ENCODE measurements at regions not wholly inside any gene's neighbourhood (a gene's known extent, or its start where the extent isn't known, plus 50 kb on each side); places are given as distances from the start of the nearest gene placed in this dataset.

DNA sequence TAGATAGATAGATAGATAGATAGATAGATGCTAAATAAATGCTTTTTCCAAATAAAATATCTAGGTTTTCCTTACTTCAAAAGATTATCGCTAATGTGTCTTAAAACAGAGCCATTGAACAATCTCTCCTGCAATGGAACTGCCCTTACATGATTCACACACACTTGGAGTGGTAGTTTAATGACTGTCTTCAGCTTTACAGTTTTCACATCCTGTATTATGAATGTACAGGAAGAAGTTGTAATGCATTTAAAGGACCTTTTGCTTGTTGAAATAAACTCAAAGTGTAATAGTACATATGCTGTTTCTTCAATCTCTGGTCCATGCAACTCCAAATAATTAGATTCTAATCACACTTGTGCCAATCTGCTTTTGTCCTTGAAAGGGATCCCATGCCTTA lies 797.6 kb upstream of the CDH2 start:
- Histone ChIP-seq H3K36me3 (ENCODE audit: control insufficient read depth in 2 of 2, insufficient read depth in 2 of 2, low read length in 1 of 2) (no peaks in the 10 kb centered on the region), H3K9ac (ENCODE audit: control insufficient read depth, insufficient read depth, low read length) (no peak overlapping the region), H4K20me1 (ENCODE audit: control insufficient read depth, insufficient read depth) (no peaks in the 10 kb centered on the region), H3K79me2 (ENCODE audit: control insufficient read depth, insufficient read depth, low read length) (no peaks in the 10 kb centered on the region), H2AFZ (ENCODE audit: control insufficient read depth, low read depth, low read length) (no peak overlapping the region), H3K4me3 (no peak overlapping the region), H3K9me3 (replicated peaks; ENCODE audit: control insufficient read depth, insufficient read depth, low read length) (no peaks in the 10 kb centered on the region), H3K27ac (ENCODE audit: control insufficient read depth, insufficient read depth) (no peak overlapping the region), H3K4me1 (ENCODE audit: control insufficient read depth, insufficient read depth, low read length) (no peaks in the 10 kb centered on the region), H3K4me2 (ENCODE audit: control insufficient read depth, insufficient read depth) (no peak overlapping the region), H3K27me3 (replicated peaks in 1 of 2; ENCODE audit: control insufficient read depth in 2 of 2, insufficient read depth in 2 of 2, low read length in 1 of 2) (no peaks in the 10 kb centered on the region)
- FAIRE-seq (no peak), ATAC-seq (no peak), DNase-seq (ENCODE audit: low read depth, low spot score) (no peak)
- 0% methylated on average over 1 of the region's 1 CpG for WGBS (ENCODE audit: insufficient coverage, insufficient replicate concordance, low lambda C conversion rate, missing lambda C conversion rate)
- ChIA-PET SMC1A (ENCODE audit: uncharacterized antibody, unreplicated experiment) (no interaction called here), POLR2A (no interaction called here), RAD21 (ENCODE audit: unreplicated experiment) (no interaction called here), CTCF (no interaction called here)
- intact Hi-C loops (cut with micrococcal nuclease; ENCODE audit: unreplicated experiment) (loop anchor here (10.0 kb wide), 1 partner anchor 810 kb away; no protein-coding TSS in a partner anchor), in situ Hi-C loops (cut with MboI) (no loop called here)
- TF ChIP-seq BMI1 (IDR thresholded peaks at IDR 0.05; ENCODE audit: borderline replicate concordance) (no peak), POU2F2 (IDR thresholded peaks at IDR 0.05; ENCODE audit: borderline replicate concordance, low read depth, low read length) (no peak), HDGF (IDR thresholded peaks at IDR 0.05) (no peak), YBX1 (IDR thresholded peaks at IDR 0.05) (no peak), PAX8 (IDR thresholded peaks at IDR 0.05) (no peak)
- TF ChIP-seq, protein P1, sequence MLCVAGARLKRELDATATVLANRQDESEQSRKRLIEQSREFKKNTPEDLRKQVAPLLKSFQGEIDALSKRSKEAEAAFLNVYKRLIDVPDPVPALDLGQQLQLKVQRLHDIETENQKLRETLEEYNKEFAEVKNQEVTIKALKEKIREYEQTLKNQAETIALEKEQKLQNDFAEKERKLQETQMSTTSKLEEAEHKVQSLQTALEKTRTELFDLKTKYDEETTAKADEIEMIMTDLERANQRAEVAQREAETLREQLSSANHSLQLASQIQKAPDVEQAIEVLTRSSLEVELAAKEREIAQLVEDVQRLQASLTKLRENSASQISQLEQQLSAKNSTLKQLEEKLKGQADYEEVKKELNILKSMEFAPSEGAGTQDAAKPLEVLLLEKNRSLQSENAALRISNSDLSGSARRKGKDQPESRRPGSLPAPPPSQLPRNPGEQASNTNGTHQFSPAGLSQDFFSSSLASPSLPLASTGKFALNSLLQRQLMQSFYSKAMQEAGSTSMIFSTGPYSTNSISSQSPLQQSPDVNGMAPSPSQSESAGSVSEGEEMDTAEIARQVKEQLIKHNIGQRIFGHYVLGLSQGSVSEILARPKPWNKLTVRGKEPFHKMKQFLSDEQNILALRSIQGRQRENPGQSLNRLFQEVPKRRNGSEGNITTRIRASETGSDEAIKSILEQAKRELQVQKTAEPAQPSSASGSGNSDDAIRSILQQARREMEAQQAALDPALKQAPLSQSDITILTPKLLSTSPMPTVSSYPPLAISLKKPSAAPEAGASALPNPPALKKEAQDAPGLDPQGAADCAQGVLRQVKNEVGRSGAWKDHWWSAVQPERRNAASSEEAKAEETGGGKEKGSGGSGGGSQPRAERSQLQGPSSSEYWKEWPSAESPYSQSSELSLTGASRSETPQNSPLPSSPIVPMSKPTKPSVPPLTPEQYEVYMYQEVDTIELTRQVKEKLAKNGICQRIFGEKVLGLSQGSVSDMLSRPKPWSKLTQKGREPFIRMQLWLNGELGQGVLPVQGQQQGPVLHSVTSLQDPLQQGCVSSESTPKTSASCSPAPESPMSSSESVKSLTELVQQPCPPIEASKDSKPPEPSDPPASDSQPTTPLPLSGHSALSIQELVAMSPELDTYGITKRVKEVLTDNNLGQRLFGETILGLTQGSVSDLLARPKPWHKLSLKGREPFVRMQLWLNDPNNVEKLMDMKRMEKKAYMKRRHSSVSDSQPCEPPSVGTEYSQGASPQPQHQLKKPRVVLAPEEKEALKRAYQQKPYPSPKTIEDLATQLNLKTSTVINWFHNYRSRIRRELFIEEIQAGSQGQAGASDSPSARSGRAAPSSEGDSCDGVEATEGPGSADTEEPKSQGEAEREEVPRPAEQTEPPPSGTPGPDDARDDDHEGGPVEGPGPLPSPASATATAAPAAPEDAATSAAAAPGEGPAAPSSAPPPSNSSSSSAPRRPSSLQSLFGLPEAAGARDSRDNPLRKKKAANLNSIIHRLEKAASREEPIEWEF (IDR thresholded peaks at IDR 0.05; ENCODE audit: insufficient replicate concordance, low read depth, low read length) = no peak
- no TSS peak for BruUV-seq (replicated peaks)
